ENCODE measurements at regions not wholly inside any gene's neighbourhood (a gene's known extent, or its start where the extent isn't known, plus 50 kb on each side); places are given as distances from the start of the nearest gene placed in this dataset.

DNA sequence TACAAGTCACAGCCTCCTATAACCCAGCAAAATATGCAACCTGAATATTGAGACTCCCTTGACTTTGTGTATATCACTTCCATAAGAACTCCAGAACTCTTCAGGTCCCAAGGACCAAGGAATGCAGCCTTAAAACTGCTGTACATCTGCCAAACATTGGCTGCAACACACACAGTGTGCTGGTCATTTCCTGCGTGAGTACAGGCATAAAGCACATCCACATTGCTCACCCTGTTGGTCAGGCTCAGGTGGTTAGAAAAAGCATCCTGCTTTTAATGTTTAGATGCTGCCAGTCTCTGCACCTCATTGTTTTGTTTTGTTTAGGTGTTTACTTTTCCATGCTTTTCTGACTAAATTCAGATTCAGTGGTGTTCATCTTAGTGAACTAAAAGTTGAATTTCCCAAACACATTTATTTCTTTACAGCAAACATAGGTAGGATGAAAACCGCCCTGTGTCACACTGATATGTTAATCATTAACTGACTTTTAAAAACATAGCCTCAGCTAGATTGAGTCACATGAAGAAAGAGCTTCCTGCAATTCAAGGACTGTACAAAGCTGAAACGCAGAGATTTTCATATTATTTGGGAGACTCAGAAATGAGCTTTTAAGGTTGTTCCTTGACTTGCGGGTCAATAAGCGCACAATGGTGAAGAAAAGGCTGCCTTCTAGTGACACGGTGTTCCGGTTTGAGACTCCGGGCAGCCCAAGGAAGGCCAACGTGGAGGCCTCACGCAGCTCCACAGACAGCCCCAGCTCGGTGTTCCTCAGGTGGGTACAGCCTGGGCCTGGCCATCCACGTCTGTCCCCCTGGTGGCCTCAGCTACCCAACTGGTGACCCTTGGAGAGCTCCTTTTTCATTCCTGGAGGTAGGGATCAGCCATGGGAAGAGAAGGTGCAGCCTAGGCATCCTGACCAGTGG lies 52.2 kb upstream of the GRAMD2B start (continued):
- TF ChIP-seq NCOR1 (IDR thresholded peaks at IDR 0.05; ENCODE audit: borderline replicate concordance, low read length) (peak; percentile 40; the same call in 1 of the 2 replicates), ZNF124 (CRISPR knock-in tag; IDR thresholded peaks at IDR 0.05) (0 out of 2 replicates have a peak, but pooled peaks have one; percentile 28), PITX1 (CRISPR knock-in tag; IDR thresholded peaks at IDR 0.05) (no peak), RELA (CRISPR knock-in tag; IDR thresholded peaks at IDR 0.05) (no peak), ZNF12 (CRISPR knock-in tag; IDR thresholded peaks at IDR 0.05) (0 out of 2 replicates have a peak, but pooled peaks have one; percentile 38), FOXC1 (CRISPR knock-in tag; IDR thresholded peaks at IDR 0.05; ENCODE audit: borderline replicate concordance) (no peak), STAT5B (CRISPR knock-in tag; IDR thresholded peaks at IDR 0.05) (no peak), ZNF629 (CRISPR knock-in tag; conservative IDR thresholded peaks at IDR 0.05) (no peak), CEBPG (CRISPR knock-in tag; IDR thresholded peaks at IDR 0.05) (0 out of 2 replicates have a peak, but pooled peaks have one; percentile 15), U2AF1 (optimal IDR thresholded peaks at IDR 0.05; ENCODE audit: low read depth, low read length) (no peak), NR2F6 (IDR thresholded peaks at IDR 0.05) (no peak), NR2F6 (CRISPR knock-in tag; IDR thresholded peaks at IDR 0.05) (peak; percentile 51), SMC3 (IDR thresholded peaks at IDR 0.05; ENCODE audit: low read length) (no peak), CBFB (CRISPR knock-in tag; IDR thresholded peaks at IDR 0.05) (no peak), MXD1 (CRISPR knock-in tag; IDR thresholded peaks at IDR 0.05) (no peak), ZBTB40 (IDR thresholded peaks at IDR 0.05) (no peak), ZBTB40 (CRISPR knock-in tag; IDR thresholded peaks at IDR 0.05) (no peak; the same call in 1 of the 2 replicates), RFX1 (IDR thresholded peaks at IDR 0.05) (no peak), NCOA5 (CRISPR knock-in tag; IDR thresholded peaks at IDR 0.05) (no peak), SIX1 (CRISPR knock-in tag; IDR thresholded peaks at IDR 0.05; ENCODE audit: borderline replicate concordance) (peak; percentile 44; the same call in 1 of the 2 replicates), NRL (CRISPR knock-in tag; IDR thresholded peaks at IDR 0.05; ENCODE audit: borderline replicate concordance) (no peak), RXRB (CRISPR knock-in tag; IDR thresholded peaks at IDR 0.05; ENCODE audit: borderline replicate concordance) (peak; percentile 33)

Measured in HepG2 (cell line).